ENCODE measurements at regions not wholly inside any gene's neighbourhood (a gene's known extent, or its start where the extent isn't known, plus 50 kb on each side); places are given as distances from the start of the nearest gene placed in this dataset.
"Not testable (repeated sequence)": the region's sequence is repeated elsewhere in the genome, so short reads cannot be mapped to it uniquely, and the experiment has no call there.

DNA sequence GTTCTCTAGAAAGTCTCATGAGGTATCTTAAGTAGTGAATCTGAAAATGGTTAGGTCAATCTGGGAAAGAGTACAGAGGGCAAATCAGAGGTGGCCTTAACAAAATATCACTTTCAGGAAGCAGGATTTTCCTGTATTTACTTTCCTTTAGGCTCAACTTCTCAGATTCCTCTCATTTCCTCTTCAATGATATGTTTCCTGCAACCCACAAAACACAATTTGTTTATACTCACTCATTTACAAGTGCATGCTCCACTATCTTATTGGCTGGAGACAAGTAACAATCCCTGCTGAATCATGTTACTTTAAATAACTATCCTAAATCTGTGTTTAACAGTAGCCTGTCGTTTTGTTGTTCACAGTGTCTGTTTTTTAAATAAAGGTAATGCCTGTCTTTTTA is 228.1 kb downstream of the DSC3 start:
- Mint-ChIP-seq H3K27ac (no peak overlapping the region), H3K9me3 (peaks cover 3 to 30% (median 13%) of the 10 kb centered on the region in 5 donors), H3K27me3 (no peaks in the 10 kb centered on the region), H3K4me1 (no peaks in the 10 kb centered on the region), H3K36me3 (no peaks in the 10 kb centered on the region), H3K4me3 (no peak overlapping the region)
- Histone ChIP-seq H3K4me1 (ENCODE audit: insufficient read depth, low read length) (no peaks in the 10 kb centered on the region), H3K4me3 (ENCODE audit: low read length) (no peak overlapping the region), H3K27me3 (ENCODE audit: insufficient read depth, low read length, poor library complexity, severe bottlenecking) (no peaks in the 10 kb centered on the region), H3K36me3 (ENCODE audit: insufficient read depth, low read length) (no peaks in the 10 kb centered on the region), H3K9me3 (ENCODE audit: low read length) (no peaks in the 10 kb centered on the region), H3K27ac (ENCODE audit: low read depth, low read length) (no peak overlapping the region)
- ChIA-PET CTCF (no interaction called here), POLR2A (no interaction called here)
- no peak for DNase-seq

DNA sequence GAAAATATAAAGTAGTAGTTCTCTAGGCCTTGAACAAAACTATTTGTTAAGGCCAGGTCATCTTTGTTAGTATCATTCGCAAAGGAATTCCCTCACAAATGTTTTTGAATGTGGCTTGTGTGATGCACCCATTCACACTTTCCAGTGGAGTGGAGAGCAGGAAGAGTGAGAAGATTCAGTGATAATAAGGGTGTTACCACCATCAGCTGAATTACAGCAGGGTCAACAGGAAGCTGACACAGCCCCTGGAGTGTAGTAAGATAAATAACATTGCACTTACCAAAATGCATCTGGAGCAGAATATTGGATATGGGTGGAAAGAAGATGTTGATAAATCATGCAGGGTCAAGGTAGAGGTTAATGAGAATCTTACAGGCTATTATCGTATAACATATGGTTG is 231.0 kb downstream of the DSC3 start:
- H3K27me3 Mint-ChIP-seq: no peaks in the 10 kb centered on the region
- Histone ChIP-seq H3K27me3 (ENCODE audit: insufficient read depth, low read length, poor library complexity, severe bottlenecking) (no peaks in the 10 kb centered on the region), H3K4me3 (ENCODE audit: low read length) (no peak overlapping the region), H3K9me3 (ENCODE audit: low read length) (no peaks in the 10 kb centered on the region), H3K4me1 (ENCODE audit: insufficient read depth, low read length) (no peaks in the 10 kb centered on the region), H3K27ac (ENCODE audit: low read depth, low read length) (no peak overlapping the region), H3K36me3 (ENCODE audit: insufficient read depth, low read length) (no peaks in the 10 kb centered on the region)
- ChIA-PET CTCF (no interaction called here), POLR2A (no interaction called here)
- no peak overlapping the region for H3K27ac Mint-ChIP-seq
- no peak for DNase-seq
- peaks cover 2 to 11% (median 5%) of the 10 kb centered on the region in 5 donors for H3K9me3 Mint-ChIP-seq
- no peaks in the 10 kb centered on the region for H3K36me3 Mint-ChIP-seq
- H3K4me1 Mint-ChIP-seq: no peaks in the 10 kb centered on the region
- no peak overlapping the region for H3K4me3 Mint-ChIP-seq

DNA sequence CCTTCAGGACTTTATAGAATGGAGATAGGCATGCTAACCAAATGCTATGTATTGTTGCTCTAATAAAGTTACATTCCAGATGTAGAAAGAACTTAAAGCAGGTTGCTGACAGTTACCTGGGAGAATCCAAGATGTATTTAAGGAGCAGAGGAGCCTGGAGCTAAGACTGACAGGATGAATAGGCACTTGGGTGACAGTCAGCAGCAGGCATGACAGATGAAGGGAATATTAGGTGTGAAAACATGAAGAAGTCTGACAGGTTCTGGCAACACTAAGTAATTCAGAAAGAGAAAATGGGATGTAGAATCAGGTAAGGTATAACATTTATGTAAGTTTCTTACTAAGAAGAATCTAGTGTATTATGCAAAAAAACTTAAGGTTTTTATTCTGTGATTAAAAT is 232.0 kb downstream of the DSC3 start:
- POLR2A ChIA-PET: no interaction called here
- H3K27me3 ChIP-seq (ENCODE audit: insufficient read depth, low read length, poor library complexity, severe bottlenecking): no peaks in the 10 kb centered on the region
- no peaks in the 10 kb centered on the region for H3K9me3 ChIP-seq (ENCODE audit: low read length)
- no peaks in the 10 kb centered on the region for H3K36me3 ChIP-seq (ENCODE audit: insufficient read depth, low read length)
- no peak overlapping the region for H3K27ac ChIP-seq (ENCODE audit: low read depth, low read length)
- no peaks in the 10 kb centered on the region for H3K36me3 Mint-ChIP-seq
- peaks cover 2 to 8% (median 5%) of the 10 kb centered on the region in 5 donors for H3K9me3 Mint-ChIP-seq
- DNase-seq: no peak
- CTCF ChIA-PET: no interaction called here
- no peaks in the 10 kb centered on the region for H3K4me1 ChIP-seq (ENCODE audit: insufficient read depth, low read length)
- no peaks in the 10 kb centered on the region for H3K4me1 Mint-ChIP-seq
- no peak overlapping the region for H3K4me3 ChIP-seq (ENCODE audit: low read length)
- no peaks in the 10 kb centered on the region for H3K27me3 Mint-ChIP-seq
- no peak overlapping the region for H3K4me3 Mint-ChIP-seq
- H3K27ac Mint-ChIP-seq: no peak overlapping the region

- Mint-ChIP-seq H3K4me1 (no peaks in the 10 kb centered on the region), H3K9me3 (peaks cover 2 to 12% (median 5%) of the 10 kb centered on the region in 5 donors), H3K27me3 (no peaks in the 10 kb centered on the region), H3K4me3 (no peak overlapping the region), H3K27ac (no peak overlapping the region), H3K36me3 (no peaks in the 10 kb centered on the region)
- no peak for DNase-seq
- Histone ChIP-seq H3K27ac (ENCODE audit: low read depth, low read length) (no peak overlapping the region), H3K27me3 (ENCODE audit: insufficient read depth, low read length, poor library complexity, severe bottlenecking) (no peaks in the 10 kb centered on the region), H3K9me3 (ENCODE audit: low read length) (no peaks in the 10 kb centered on the region), H3K4me1 (ENCODE audit: insufficient read depth, low read length) (no peaks in the 10 kb centered on the region), H3K4me3 (ENCODE audit: low read length) (no peak overlapping the region), H3K36me3 (ENCODE audit: insufficient read depth, low read length) (no peaks in the 10 kb centered on the region)
- POLR2A ChIA-PET: no interaction called here
- CTCF ChIA-PET: no interaction called here
Observed at GRCh38 chr18:30806823-30807222, 235.7 kb downstream of the DSC3 start.

DNA sequence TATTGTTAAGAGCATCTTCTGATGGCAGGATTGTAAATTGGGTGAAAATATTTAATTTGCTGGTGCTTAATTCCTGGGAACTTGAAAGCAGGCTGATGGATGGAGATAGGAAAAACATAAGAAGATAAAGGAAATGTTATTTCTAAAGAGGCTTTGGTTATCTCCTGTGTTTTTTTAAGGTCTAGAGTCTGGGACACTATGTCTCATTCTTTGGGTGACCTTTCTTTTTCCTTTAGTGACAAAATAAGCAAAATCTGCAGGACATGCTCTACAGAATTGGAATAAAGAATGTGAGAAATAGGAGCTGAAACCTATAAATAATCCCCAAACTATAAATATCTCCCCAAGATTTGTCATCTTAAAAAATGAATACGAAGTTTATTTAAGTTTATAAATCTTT is 241.7 kb downstream of the DSC3 start:
- no peaks in the 10 kb centered on the region for H3K4me1 ChIP-seq (ENCODE audit: insufficient read depth, low read length)
- Mint-ChIP-seq H3K27me3 (no peaks in the 10 kb centered on the region), H3K4me3 (no peak overlapping the region), H3K27ac (no peak overlapping the region), H3K4me1 (no peaks in the 10 kb centered on the region), H3K9me3 (peaks cover 0 to 38% (median 4%) of the 10 kb centered on the region in 5 donors), H3K36me3 (no peaks in the 10 kb centered on the region)
- H3K4me3 ChIP-seq (ENCODE audit: low read length): no peak overlapping the region
- no peaks in the 10 kb centered on the region for H3K27me3 ChIP-seq (ENCODE audit: insufficient read depth, low read length, poor library complexity, severe bottlenecking)
- H3K9me3 ChIP-seq (ENCODE audit: low read length): no peaks in the 10 kb centered on the region
- POLR2A ChIA-PET: no interaction called here
- CTCF ChIA-PET: no interaction called here
- no peak for DNase-seq
- H3K36me3 ChIP-seq (ENCODE audit: insufficient read depth, low read length): no peaks in the 10 kb centered on the region
- no peak overlapping the region for H3K27ac ChIP-seq (ENCODE audit: low read depth, low read length)

GRCh38 chr18:30792051-30792450 is 250.5 kb downstream of the DSC3 start:
- H3K4me1 ChIP-seq (ENCODE audit: insufficient read depth, low read length): no peaks in the 10 kb centered on the region
- Mint-ChIP-seq H3K4me1 (no peaks in the 10 kb centered on the region), H3K9me3 (peaks cover 8 to 35% (median 18%) of the 10 kb centered on the region in 5 donors), H3K4me3 (no peak overlapping the region), H3K36me3 (no peaks in the 10 kb centered on the region), H3K27ac (no peak overlapping the region), H3K27me3 (no peaks in the 10 kb centered on the region)
- no peaks in the 10 kb centered on the region for H3K9me3 ChIP-seq (ENCODE audit: low read length)
- CTCF ChIA-PET: no interaction called here
- DNase-seq: no peak
- H3K4me3 ChIP-seq (ENCODE audit: low read length): no peak overlapping the region
- H3K36me3 ChIP-seq (ENCODE audit: insufficient read depth, low read length): no peaks in the 10 kb centered on the region
- POLR2A ChIA-PET: no interaction called here
- H3K27ac ChIP-seq (ENCODE audit: low read depth, low read length): no peak overlapping the region
- H3K27me3 ChIP-seq (ENCODE audit: insufficient read depth, low read length, poor library complexity, severe bottlenecking): no peaks in the 10 kb centered on the region

GRCh38 chr18:30788411-30788991 is 254.0 kb downstream of the DSC3 start:
- peaks cover 16 to 33% (median 20%) of the 10 kb centered on the region in 5 donors for H3K9me3 Mint-ChIP-seq
- CTCF ChIA-PET; H3K4me3 ChIP-seq (ENCODE audit: low read length); DNase-seq; H3K27me3 Mint-ChIP-seq; H3K4me3 Mint-ChIP-seq; H3K36me3 Mint-ChIP-seq; H3K27ac ChIP-seq (ENCODE audit: low read depth, low read length); H3K4me1 ChIP-seq (ENCODE audit: insufficient read depth, low read length); POLR2A ChIA-PET; H3K36me3 ChIP-seq (ENCODE audit: insufficient read depth, low read length); H3K27me3 ChIP-seq (ENCODE audit: insufficient read depth, low read length, poor library complexity, severe bottlenecking); H3K9me3 ChIP-seq (ENCODE audit: low read length); H3K27ac Mint-ChIP-seq; H3K4me1 Mint-ChIP-seq: not testable (repeated sequence)

GRCh38 chr18:30787410-30787809 is 255.1 kb downstream of the DSC3 start:
- ChIA-PET POLR2A (no interaction called here), CTCF (no interaction called here)
- Histone ChIP-seq H3K36me3 (ENCODE audit: insufficient read depth, low read length) (no peaks in the 10 kb centered on the region), H3K27ac (ENCODE audit: low read depth, low read length) (no peak overlapping the region), H3K4me3 (ENCODE audit: low read length) (no peak overlapping the region), H3K9me3 (ENCODE audit: low read length) (no peaks in the 10 kb centered on the region), H3K4me1 (ENCODE audit: insufficient read depth, low read length) (no peaks in the 10 kb centered on the region), H3K27me3 (ENCODE audit: insufficient read depth, low read length, poor library complexity, severe bottlenecking) (no peaks in the 10 kb centered on the region)
- H3K9me3 Mint-ChIP-seq: peaks cover 12 to 34% (median 24%) of the 10 kb centered on the region in 5 donors
- no peak overlapping the region for H3K27ac Mint-ChIP-seq
- no peaks in the 10 kb centered on the region for H3K36me3 Mint-ChIP-seq
- DNase-seq: no peak
- H3K27me3 Mint-ChIP-seq: no peaks in the 10 kb centered on the region
- no peaks in the 10 kb centered on the region for H3K4me1 Mint-ChIP-seq
- H3K4me3 Mint-ChIP-seq: no peak overlapping the region

- Histone ChIP-seq H3K27ac (ENCODE audit: low read depth, low read length) (no peak overlapping the region), H3K4me1 (ENCODE audit: insufficient read depth, low read length) (no peaks in the 10 kb centered on the region), H3K4me3 (ENCODE audit: low read length) (no peak overlapping the region), H3K27me3 (ENCODE audit: insufficient read depth, low read length, poor library complexity, severe bottlenecking) (no peaks in the 10 kb centered on the region), H3K9me3 (ENCODE audit: low read length) (no peaks in the 10 kb centered on the region), H3K36me3 (ENCODE audit: insufficient read depth, low read length) (no peaks in the 10 kb centered on the region)
- Mint-ChIP-seq H3K4me3 (no peak overlapping the region), H3K27ac (no peak overlapping the region), H3K36me3 (no peaks in the 10 kb centered on the region), H3K27me3 (no peaks in the 10 kb centered on the region), H3K9me3 (peaks cover 10 to 35% (median 20%) of the 10 kb centered on the region in 5 donors), H3K4me1 (no peaks in the 10 kb centered on the region)
- ChIA-PET POLR2A (no interaction called here), CTCF (no interaction called here)
- no peak for DNase-seq
Observed at GRCh38 chr18:30781601-30782000, 260.9 kb downstream of the DSC3 start.

Measured in CD8-positive, alpha-beta memory T cell (primary cell).